HCT116 (cell line): ENCODE measurements at regions not wholly inside any gene's neighbourhood (a gene's known extent, or its start where the extent isn't known, plus 50 kb on each side); places are given as distances from the start of the nearest gene placed in this dataset.

Experiments
- ATAC-seq: fragments of 200-7000 bp; cut with Tn5 transposase; 2 replicates; pipeline ENCODE4 v1.9.1; 2020; ENCODE audit warnings: mild to moderate bottlenecking, moderate library complexity
- BruUV-seq: library from RNA; stranded (reverse); fragments of 400-500 nt; replicated peaks from 2 replicates; lab custom pipeline; 2021; lab: Mats Ljungman, UMichigan
- CTCF ChIA-PET: fragments of 300-600 bp; sonication (Branson Sonifier 250); formaldehyde crosslinking; loops from one replicate; lab custom pipeline; 2021; ENCODE audit warnings: antibody characterized with exemption; lab: Charles Lee
- POLR2A ChIA-PET: fragments of 300-600, 350-600 bp; sonication (Branson Sonifier 250); formaldehyde crosslinking; loops from one replicate; lab custom pipeline; 2021; ENCODE audit warnings: antibody characterized with exemption; lab: Charles Lee
- RAD21 ChIA-PET, 2 experiments: fragments of 300-600 bp; sonication (Branson Sonifier 250); formaldehyde crosslinking; loops; one replicate each; lab custom pipeline; 2023; ENCODE audit warnings: low total read pairs in 2 of 2; ENCODE audit not compliant: uncharacterized antibody in 2 of 2, unreplicated experiment in 2 of 2, low non-redundant PET in 1 of 2; lab: Charles Lee
- DNase-seq: peaks from one replicate; pipeline ENCODE4 v3.0.0-alpha.2; 2010; ENCODE audit warnings: low read depth, low spot score
- H2AFZ ChIP-seq: fragments of 200-600 bp; shearing (Covaris generic), sonication (generic); 2 replicates; pipeline ENCODE4 v1.6.1; 2017; ENCODE audit warnings: low read depth, mixed run types, mixed read lengths, antibody characterized with exemption, low read length; ENCODE audit not compliant: poor library complexity, severe bottlenecking
- H3K27ac ChIP-seq: 2 replicates; pipeline ENCODE4 v1.5.1; 2012; ENCODE audit warnings: low read depth, low read length
- H3K27me3 ChIP-seq: fragments of 200-600 bp; sonication (generic); 2 replicates; pipeline ENCODE4 v1.6.1; 2016; ENCODE audit warnings: mixed run types, low read length, mixed read lengths; ENCODE audit not compliant: insufficient read depth
- H3K36me3 ChIP-seq, 2 experiments: fragments of 200-500 bp in 1 of 2; fragments of 200-600 bp in 1 of 2; sonication (Bioruptor generic) in 1 of 2; sonication (generic) in 1 of 2; 2 replicates each; pipeline versions ENCODE4 v1.5.1 to v1.6.1; 2014 to 2016; ENCODE audit warnings: low read length in 2 of 2, inconsistent platforms in 1 of 2, mixed read lengths in 1 of 2, mixed run types in 1 of 2; ENCODE audit not compliant: insufficient read depth in 2 of 2, control insufficient read depth in 1 of 2
- H3K4me1 ChIP-seq, 2 experiments: fragments of 200-600 bp in 1 of 2; sonication (generic) in 1 of 2; 2 replicates each; pipeline versions ENCODE4 v1.5.1 to v1.6.1; 2012 to 2017; ENCODE audit warnings: low read length in 2 of 2, inconsistent platforms in 1 of 2, mild to moderate bottlenecking in 1 of 2, mixed read lengths in 1 of 2, mixed run types in 1 of 2, moderate library complexity in 1 of 2; ENCODE audit not compliant: insufficient read depth in 2 of 2, control insufficient read depth in 1 of 2
- H3K4me2 ChIP-seq: fragments of 200-600 bp; sonication (generic); 2 replicates; pipeline ENCODE4 v1.6.1; 2017; ENCODE audit warnings: mixed run types, low read length, mixed read lengths
- H3K4me3 ChIP-seq, 2 experiments: fragments of 200-600 bp in 1 of 2; sonication (generic) in 1 of 2; replicated peaks in 1 of 2; 2 replicates each; pipeline ENCODE4 v1.5.1; 2011 to 2016; ENCODE audit warnings: low read length in 2 of 2, control low read depth in 1 of 2, low read depth in 1 of 2, mild to moderate bottlenecking in 1 of 2, mixed read lengths in 1 of 2, mixed run types in 1 of 2
- H3K79me2 ChIP-seq: fragments of 200-600 bp; sonication (generic); 2 replicates; pipeline ENCODE4 v1.6.1; 2017; ENCODE audit warnings: mild to moderate bottlenecking, mixed run types, low read length, moderate library complexity, mixed read lengths; ENCODE audit not compliant: insufficient read depth
- H3K9ac ChIP-seq: fragments of 200-600 bp; sonication (generic); 2 replicates; pipeline ENCODE4 v1.6.1; 2016; ENCODE audit warnings: low read length, mixed read lengths
- H3K9me2 ChIP-seq: fragments of 200-600 bp; sonication (generic), shearing (Covaris generic); 2 replicates; pipeline ENCODE4 v1.6.1; 2017; ENCODE audit warnings: mixed run types, mild to moderate bottlenecking, moderate library complexity; ENCODE audit not compliant: insufficient read depth
- H3K9me3 ChIP-seq, 2 experiments: fragments of 200-500 bp in 1 of 2; fragments of 200-600 bp in 1 of 2; sonication (Bioruptor generic) in 1 of 2; sonication (generic) in 1 of 2; 2 replicates each; pipeline ENCODE4 v1.6.1; 2014 to 2017; ENCODE audit warnings: low read length in 2 of 2, mixed read lengths in 2 of 2, inconsistent platforms in 1 of 2, low read depth in 1 of 2, mild to moderate bottlenecking in 1 of 2, mixed run types in 1 of 2, moderate library complexity in 1 of 2; ENCODE audit not compliant: control insufficient read depth in 1 of 2, insufficient read depth in 1 of 2
- H4K20me1 ChIP-seq: fragments of 200-600 bp; sonication (generic), shearing (Covaris generic); 2 replicates; pipeline ENCODE4 v1.6.1; 2017; ENCODE audit warnings: mixed run types, mild to moderate bottlenecking, moderate library complexity; ENCODE audit not compliant: insufficient read depth
- CBX3 ChIP-seq: IDR thresholded peaks from 2 replicates; pipeline ENCODE4 v1.6.1; 2012; ENCODE audit warnings: low read depth
- ELF1 ChIP-seq: IDR thresholded peaks from 2 replicates; pipeline ENCODE4 v1.6.1; 2012; ENCODE audit warnings: low read depth, borderline replicate concordance
- FOSL1 ChIP-seq: IDR thresholded peaks from 2 replicates; pipeline ENCODE4 v1.6.1; 2012; ENCODE audit warnings: low read depth
- POLR2A ChIP-seq: IDR thresholded peaks from 2 replicates; pipeline ENCODE4 v1.7.0; 2011; ENCODE audit warnings: borderline replicate concordance; ENCODE audit not compliant: insufficient read depth, insufficient read length; ENCODE audit errors: extremely low read depth
- POLR2AphosphoS5 ChIP-seq: IDR thresholded peaks from 2 replicates; pipeline ENCODE4 v1.6.1; 2011; ENCODE audit warnings: mild to moderate bottlenecking, low read depth, low read length, moderate library complexity
- SIN3A ChIP-seq: IDR thresholded peaks from 2 replicates; pipeline ENCODE4 v1.6.1; 2012; ENCODE audit warnings: low read depth
- SP1 ChIP-seq: IDR thresholded peaks from 2 replicates; pipeline ENCODE4 v1.6.1; 2012; ENCODE audit warnings: low read depth
- SRF ChIP-seq: IDR thresholded peaks from 2 replicates; pipeline ENCODE4 v1.6.1; 2012; ENCODE audit warnings: low read depth
- TCF7L2 ChIP-seq: IDR thresholded peaks from 2 replicates; pipeline ENCODE4 v1.7.0; 2011; ENCODE audit warnings: borderline replicate concordance, inconsistent platforms; ENCODE audit not compliant: insufficient read depth, insufficient read length; ENCODE audit errors: extremely low read depth
- YY1 ChIP-seq: IDR thresholded peaks from 2 replicates; pipeline ENCODE4 v1.6.1; 2011; ENCODE audit warnings: low read length, low read depth, moderate library complexity, mild to moderate bottlenecking; ENCODE audit not compliant: insufficient replicate concordance; ENCODE audit errors: extremely low read depth
- ZNF274 ChIP-seq: fragments of 200-500 bp; sonication (Bioruptor generic); IDR thresholded peaks from 2 replicates; pipeline ENCODE4 v1.6.1; 2014; ENCODE audit warnings: mild to moderate bottlenecking, low read depth, low read length, inconsistent platforms
- intact Hi-C: fragments of 100-400 bp; cut with micrococcal nuclease; formaldehyde crosslinking; loops from 2 replicates; pipeline ENCODE4 v1.10.0; 2022
- TF ChIP-seq, protein P1 (sequence below), 3 experiments: fragments of 200-600 bp in 1 of 3; sonication (generic) in 1 of 3; IDR thresholded peaks in 2 of 3; conservative IDR thresholded peaks in 1 of 3; 2 replicates each; pipeline ENCODE4 v1.5.1; 2012 to 2017; ENCODE audit warnings: low read depth in 2 of 3, low read length in 2 of 3, antibody characterized with exemption in 1 of 3, borderline replicate concordance in 1 of 3, control low read depth in 1 of 3, mild to moderate bottlenecking in 1 of 3, mixed read lengths in 1 of 3, mixed run types in 1 of 3, moderate library complexity in 1 of 3; ENCODE audit not compliant: insufficient read depth in 1 of 3

DNA sequence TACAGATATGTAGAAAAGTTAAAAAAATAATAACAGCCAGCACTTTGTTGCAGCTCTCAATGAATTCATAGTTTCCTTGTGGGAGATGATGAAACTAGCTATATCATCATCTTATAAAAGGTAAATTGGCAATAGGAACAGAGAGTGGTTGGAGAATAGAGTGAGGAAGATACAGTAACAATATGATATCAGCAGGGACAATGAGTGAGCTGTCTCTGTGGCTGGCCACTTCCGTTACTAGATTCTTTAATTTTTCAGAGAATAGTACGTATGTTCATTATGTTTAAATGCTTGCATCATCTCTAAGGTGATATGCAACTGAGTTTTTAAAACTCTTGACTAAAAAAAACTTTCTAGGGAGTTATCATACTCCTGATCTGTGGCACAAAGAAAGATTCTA, 1006.2 kb upstream of the FLRT2 start:
- no peaks in the 10 kb centered on the region for H4K20me1 ChIP-seq
- no peak overlapping the region for H3K27ac ChIP-seq
- H3K4me3 ChIP-seq: no peak overlapping the region
- no peak overlapping the region for H3K9ac ChIP-seq
- POLR2A ChIA-PET: no interaction called here
- RAD21 ChIA-PET: no interaction called here
- no peaks in the 10 kb centered on the region for H3K79me2 ChIP-seq
- H2AFZ ChIP-seq: no peak overlapping the region
- intact Hi-C loops: no loop called here
- CTCF ChIA-PET: no interaction called here
- no peak for DNase-seq
- BruUV-seq: no TSS peak
- ATAC-seq: no peak
- H3K36me3 ChIP-seq: no peaks in the 10 kb centered on the region
- no peaks in the 10 kb centered on the region for H3K4me1 ChIP-seq
- H3K9me2 ChIP-seq: no peaks in the 10 kb centered on the region
- peaks cover 17 to 19% of the 10 kb centered on the region in 2 experiments; a peak in 2 of 4 replicates for H3K9me3 ChIP-seq
- no peak overlapping the region for H3K4me2 ChIP-seq
- TF ChIP-seq POLR2AphosphoS5: no peak
- no peak for TF ChIP-seq YY1
- no peak for TF ChIP-seq CBX3
- no peak for TF ChIP-seq ELF1
- TF ChIP-seq ZNF274: no peak
- H3K27me3 ChIP-seq: no peaks in the 10 kb centered on the region

DNA sequence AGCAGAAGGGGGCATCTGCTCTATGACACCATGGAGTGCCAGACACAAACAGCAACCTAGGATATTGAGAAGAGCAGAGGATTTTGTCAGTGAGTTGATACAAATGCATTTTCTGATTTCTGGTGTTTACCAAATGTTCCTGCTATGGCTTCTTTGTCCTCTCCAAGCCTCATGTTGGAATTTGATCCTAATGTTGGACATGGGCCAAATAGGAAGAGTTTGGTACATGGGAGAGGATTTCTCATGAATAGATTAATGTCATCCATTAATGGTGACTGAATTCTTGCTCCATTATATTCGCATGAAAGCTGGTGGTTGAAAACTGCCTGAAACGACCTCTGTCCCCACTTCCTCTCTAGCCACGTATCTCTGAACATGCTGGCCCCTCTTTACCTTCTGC, 1002.2 kb upstream of the FLRT2 start:
- no peak for DNase-seq
- Histone ChIP-seq H3K4me1 (no peaks in the 10 kb centered on the region; a peak in 1 of 4 replicates), H3K27ac (no peak overlapping the region), H4K20me1 (no peaks in the 10 kb centered on the region), H3K4me2 (no peak overlapping the region), H3K9ac (no peak overlapping the region), H3K9me2 (no peaks in the 10 kb centered on the region), H3K4me3 (no peak overlapping the region), H2AFZ (no peak overlapping the region), H3K36me3 (no peaks in the 10 kb centered on the region), H3K9me3 (peaks cover 11 to 20% of the 10 kb centered on the region in 2 experiments; a peak in 3 of 4 replicates), H3K79me2 (no peaks in the 10 kb centered on the region), H3K27me3 (no peaks in the 10 kb centered on the region)
- no TSS peak for BruUV-seq
- CTCF ChIA-PET: no interaction called here
- no peak for TF ChIP-seq FOSL1
- no peak for TF ChIP-seq SRF
- TF ChIP-seq YY1: no peak
- TF ChIP-seq SIN3A: no peak
- TF ChIP-seq ELF1: no peak
- TF ChIP-seq SP1: no peak
- TF ChIP-seq, protein P1, sequence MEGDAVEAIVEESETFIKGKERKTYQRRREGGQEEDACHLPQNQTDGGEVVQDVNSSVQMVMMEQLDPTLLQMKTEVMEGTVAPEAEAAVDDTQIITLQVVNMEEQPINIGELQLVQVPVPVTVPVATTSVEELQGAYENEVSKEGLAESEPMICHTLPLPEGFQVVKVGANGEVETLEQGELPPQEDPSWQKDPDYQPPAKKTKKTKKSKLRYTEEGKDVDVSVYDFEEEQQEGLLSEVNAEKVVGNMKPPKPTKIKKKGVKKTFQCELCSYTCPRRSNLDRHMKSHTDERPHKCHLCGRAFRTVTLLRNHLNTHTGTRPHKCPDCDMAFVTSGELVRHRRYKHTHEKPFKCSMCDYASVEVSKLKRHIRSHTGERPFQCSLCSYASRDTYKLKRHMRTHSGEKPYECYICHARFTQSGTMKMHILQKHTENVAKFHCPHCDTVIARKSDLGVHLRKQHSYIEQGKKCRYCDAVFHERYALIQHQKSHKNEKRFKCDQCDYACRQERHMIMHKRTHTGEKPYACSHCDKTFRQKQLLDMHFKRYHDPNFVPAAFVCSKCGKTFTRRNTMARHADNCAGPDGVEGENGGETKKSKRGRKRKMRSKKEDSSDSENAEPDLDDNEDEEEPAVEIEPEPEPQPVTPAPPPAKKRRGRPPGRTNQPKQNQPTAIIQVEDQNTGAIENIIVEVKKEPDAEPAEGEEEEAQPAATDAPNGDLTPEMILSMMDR (IDR thresholded peaks at IDR 0.05 in 2 of 3, conservative IDR thresholded peaks at IDR 0.05 in 1 of 3; ENCODE audit: borderline replicate concordance in 1 of 3, insufficient read depth in 1 of 3, low read depth in 2 of 3, low read length in 2 of 3): no peak
- no peak for TF ChIP-seq TCF7L2
- TF ChIP-seq POLR2A: no peak
- ATAC-seq: no peak
- intact Hi-C loops: no loop called here
- POLR2A ChIA-PET: no interaction called here
- RAD21 ChIA-PET: no interaction called here
